ENCODE measurements at regions not wholly inside any gene's neighbourhood (a gene's known extent, or its start where the extent isn't known, plus 50 kb on each side); places are given as distances from the start of the nearest gene placed in this dataset.
A peak's percentile ranks its signal among the peaks of the same experiment; 100 is the strongest.

- H3K36me3 ChIP-seq (ENCODE audit: control insufficient read depth in 4 of 4, insufficient read depth in 4 of 4, low read length in 4 of 4), result no peaks in the 10 kb centered on the region
- H3K4me1 ChIP-seq (ENCODE audit: control insufficient read depth in 5 of 5, insufficient read depth in 5 of 5, low read length in 5 of 5), result peaks cover 0 to 29% (median 0%) of the 10 kb centered on the region in 5 donors
- H3K27me3 ChIP-seq (ENCODE audit: control insufficient read depth in 3 of 3, insufficient read depth in 3 of 3, low read length in 2 of 3), result no peaks in the 10 kb centered on the region
- WGBS, 2 donors, result 75 to 84% methylated on average over 6 of the region's 6 CpGs
- no peak for TF ChIP-seq CTCF (IDR thresholded peaks at IDR 0.05; ENCODE audit: control extremely low read depth, extremely low read depth)
- H3K4me3 ChIP-seq, result no peak overlapping the region
- H3K9me3 ChIP-seq (ENCODE audit: control insufficient read depth in 4 of 4, insufficient read depth in 3 of 4, low read length in 3 of 4), result no peaks in the 10 kb centered on the region
- peak; percentile 16 for ATAC-seq (ENCODE audit: insufficient read depth, low FRiP score)
- no peak overlapping the region for H3K9ac ChIP-seq (ENCODE audit: insufficient read depth in 1 of 2, low read length in 2 of 2)
- DNase-seq, result peak; percentile 84 to 94 (median 88)
- H3K27ac ChIP-seq (ENCODE audit: low read depth in 1 of 2, low read length in 1 of 2), result no peak overlapping the region
Observed at GRCh38 chr2:15042801-15043217, 410.3 kb downstream of the LRATD1 start.

DNA sequence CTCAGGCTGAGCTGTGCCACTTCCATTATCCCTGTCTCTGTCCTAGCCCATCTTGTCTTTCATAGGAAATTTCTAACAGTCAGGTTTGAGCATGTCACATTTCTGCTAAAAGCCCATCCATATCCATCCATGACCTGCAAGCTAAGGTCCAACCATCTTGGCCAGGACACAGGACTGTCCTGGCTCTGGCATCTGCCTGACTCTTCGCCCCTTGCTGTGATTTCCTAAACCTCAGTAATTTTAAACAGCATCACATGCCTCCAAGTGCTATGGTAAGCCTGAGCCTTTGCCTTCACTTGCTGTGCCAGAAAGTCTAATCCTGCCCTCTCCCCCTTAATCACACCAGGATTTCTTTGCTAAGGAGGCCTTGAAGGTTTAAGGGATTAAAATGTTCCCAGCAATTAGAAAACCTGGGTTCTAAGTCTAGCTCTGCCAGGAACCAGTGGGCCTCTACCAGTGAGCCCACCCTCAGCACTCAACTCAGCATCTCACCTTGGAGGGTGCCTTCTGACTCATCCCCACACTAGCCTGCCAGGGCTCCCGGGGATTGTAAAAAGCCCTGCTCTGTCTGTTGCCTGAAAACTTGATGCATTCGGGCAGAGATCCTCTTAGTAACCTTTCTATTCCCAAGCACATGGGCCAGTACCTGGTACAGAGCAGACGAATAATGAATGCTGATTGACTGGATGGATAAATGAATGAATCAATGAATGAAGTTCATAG, 411.0 kb downstream of the LRATD1 start:
- WGBS, 2 donors, result 50 to 56% methylated on average over 4 of the region's 4 CpGs
- Histone ChIP-seq H3K27ac (ENCODE audit: low read depth in 1 of 2, low read length in 1 of 2) (no peak overlapping the region), H3K4me1 (ENCODE audit: control insufficient read depth in 5 of 5, insufficient read depth in 5 of 5, low read length in 5 of 5) (peaks cover 0 to 29% (median 0%) of the 10 kb centered on the region in 5 donors), H3K36me3 (ENCODE audit: control insufficient read depth in 4 of 4, insufficient read depth in 4 of 4, low read length in 4 of 4) (no peaks in the 10 kb centered on the region), H3K27me3 (ENCODE audit: control insufficient read depth in 3 of 3, insufficient read depth in 3 of 3, low read length in 2 of 3) (no peaks in the 10 kb centered on the region), H3K9me3 (ENCODE audit: control insufficient read depth in 4 of 4, insufficient read depth in 3 of 4, low read length in 3 of 4) (no peaks in the 10 kb centered on the region), H3K4me3 (no peak overlapping the region), H3K9ac (ENCODE audit: insufficient read depth in 1 of 2, low read length in 2 of 2) (no peak overlapping the region)
- ATAC-seq (ENCODE audit: insufficient read depth, low FRiP score) (no peak), DNase-seq (peak in 1 of 3 donors; percentile 13)
- no peak for TF ChIP-seq CTCF (IDR thresholded peaks at IDR 0.05; ENCODE audit: control extremely low read depth, extremely low read depth)

DNA sequence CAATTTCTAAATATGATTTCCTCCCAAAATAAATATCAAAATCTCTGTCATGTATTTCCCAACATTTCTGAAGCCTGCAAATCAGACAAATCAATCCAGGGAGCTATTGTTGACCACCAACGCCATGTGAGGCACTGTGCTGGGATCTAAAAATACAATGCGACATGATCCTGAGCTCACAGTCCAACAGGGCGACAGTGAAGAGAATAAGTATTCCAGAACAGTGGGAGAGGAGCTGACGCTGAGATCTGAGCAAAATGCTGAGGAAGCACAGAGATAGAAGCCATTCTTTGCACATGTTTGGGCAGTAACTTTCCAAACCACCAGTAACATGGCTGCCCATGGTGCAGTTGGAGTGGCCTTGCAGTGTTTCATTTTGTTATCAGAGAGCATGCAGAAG, 412.5 kb downstream of the LRATD1 start:
- Histone ChIP-seq H3K4me3 (no peak overlapping the region), H3K27me3 (ENCODE audit: control insufficient read depth in 3 of 3, insufficient read depth in 3 of 3, low read length in 2 of 3) (no peaks in the 10 kb centered on the region), H3K9me3 (ENCODE audit: control insufficient read depth in 4 of 4, insufficient read depth in 3 of 4, low read length in 3 of 4) (no peaks in the 10 kb centered on the region), H3K36me3 (ENCODE audit: control insufficient read depth in 4 of 4, insufficient read depth in 4 of 4, low read length in 4 of 4) (no peaks in the 10 kb centered on the region), H3K27ac (ENCODE audit: low read depth in 1 of 2, low read length in 1 of 2) (no peak overlapping the region), H3K9ac (ENCODE audit: insufficient read depth in 1 of 2, low read length in 2 of 2) (no peak overlapping the region), H3K4me1 (ENCODE audit: control insufficient read depth in 5 of 5, insufficient read depth in 5 of 5, low read length in 5 of 5) (peaks cover 0 to 26% (median 0%) of the 10 kb centered on the region in 5 donors)
- 92 to 95% methylated on average over 4 of the region's 4 CpGs for WGBS, 2 donors
- ATAC-seq (ENCODE audit: insufficient read depth, low FRiP score) (no peak), DNase-seq (no peak)
- TF ChIP-seq CTCF (IDR thresholded peaks at IDR 0.05; ENCODE audit: control extremely low read depth, extremely low read depth), result no peak

Measured in lung (tissue), 11 donors.